Trophoblast cell (in vitro differentiated cells and primary cell): ENCODE measurements at regions not wholly inside any gene's neighbourhood (a gene's known extent, or its start where the extent isn't known, plus 50 kb on each side); places are given as distances from the start of the nearest gene placed in this dataset.

Source experiments
- DNase-seq, 2 donors: peaks; one replicate each; pipeline ENCODE4 v3.0.0-alpha.2; 2016
- H2AFZ ChIP-seq: 2 replicates; pipeline ENCODE4 v1.6.1; 2013; ENCODE audit warnings: low read length, moderate library complexity, mild to moderate bottlenecking; ENCODE audit not compliant: insufficient read depth, poor library complexity
- H2AK5ac ChIP-seq: 2 replicates; pipeline ENCODE4 v1.6.1; 2013; ENCODE audit warnings: mild to moderate bottlenecking, low read length
- H2BK120ac ChIP-seq: 2 replicates; pipeline ENCODE4 v1.6.1; 2013; ENCODE audit warnings: low read length, mild to moderate bottlenecking, moderate library complexity; ENCODE audit not compliant: insufficient read depth, poor library complexity
- H2BK12ac ChIP-seq: 2 replicates; pipeline ENCODE4 v1.6.1; 2013; ENCODE audit warnings: mild to moderate bottlenecking, low read length, moderate library complexity
- H2BK5ac ChIP-seq: 2 replicates; pipeline ENCODE4 v1.6.1; 2013; ENCODE audit warnings: low read length, low read depth, moderate library complexity, mild to moderate bottlenecking; ENCODE audit not compliant: poor library complexity
- H3K14ac ChIP-seq: 2 replicates; pipeline ENCODE4 v1.6.1; 2013; ENCODE audit warnings: mild to moderate bottlenecking, low read length
- H3K18ac ChIP-seq: 2 replicates; pipeline ENCODE4 v1.6.1; 2013; ENCODE audit warnings: mild to moderate bottlenecking, low read length
- H3K23ac ChIP-seq: 2 replicates; pipeline ENCODE4 v1.6.1; 2013; ENCODE audit warnings: low read length
- H3K27ac ChIP-seq: 2 replicates; pipeline ENCODE4 v1.5.1; 2013; ENCODE audit warnings: low read depth, mild to moderate bottlenecking, inconsistent platforms, low read length, moderate library complexity
- H3K27me3 ChIP-seq: 2 replicates; pipeline ENCODE4 v1.6.1; 2013; ENCODE audit warnings: inconsistent platforms, mild to moderate bottlenecking, low read length, moderate library complexity; ENCODE audit not compliant: insufficient read depth
- H3K36me3 ChIP-seq, 2 experiments: 1 replicate in 1 of 2; 2 replicates in 1 of 2; pipeline ENCODE4 v1.6.1; 2013; ENCODE audit warnings: low read length in 2 of 2, mild to moderate bottlenecking in 2 of 2, moderate library complexity in 1 of 2; ENCODE audit not compliant: insufficient read depth in 2 of 2, control insufficient read depth in 1 of 2
- H3K4ac ChIP-seq: 2 replicates; pipeline ENCODE4 v1.6.1; 2013; ENCODE audit warnings: low read depth, mild to moderate bottlenecking, low read length, moderate library complexity
- H3K4me1 ChIP-seq, 2 experiments: 1 replicate in 1 of 2; 2 replicates in 1 of 2; pipeline ENCODE4 v1.6.1; 2013; ENCODE audit warnings: low read length in 2 of 2, mild to moderate bottlenecking in 2 of 2, moderate library complexity in 1 of 2; ENCODE audit not compliant: insufficient read depth in 2 of 2, control insufficient read depth in 1 of 2
- H3K4me2 ChIP-seq: 2 replicates; pipeline ENCODE4 v1.6.1; 2013; ENCODE audit warnings: inconsistent platforms, mild to moderate bottlenecking, low read length, moderate library complexity
- H3K4me3 ChIP-seq: 2 replicates; pipeline ENCODE4 v1.5.1; 2013; ENCODE audit warnings: mild to moderate bottlenecking, low read depth, low read length, inconsistent platforms
- H3K79me1 ChIP-seq: one replicate; pipeline ENCODE4 v1.6.1; 2013; ENCODE audit warnings: low read length
- H3K79me2 ChIP-seq: 2 replicates; pipeline ENCODE4 v1.6.1; 2013; ENCODE audit warnings: low read length, mild to moderate bottlenecking; ENCODE audit not compliant: control insufficient read depth, insufficient read depth, poor library complexity
- H3K9ac ChIP-seq: 2 replicates; pipeline ENCODE4 v1.6.1; 2013; ENCODE audit warnings: mild to moderate bottlenecking, low read length
- H3K9me3 ChIP-seq: 2 replicates; pipeline ENCODE4 v1.6.1; 2013; ENCODE audit warnings: low read depth, mild to moderate bottlenecking, control low read depth, inconsistent platforms, low read length; ENCODE audit not compliant: insufficient read depth
- H4K12ac ChIP-seq: 2 replicates; pipeline ENCODE4 v1.6.1; 2013; ENCODE audit warnings: low read depth, mild to moderate bottlenecking, low read length, moderate library complexity
- H4K8ac ChIP-seq: 2 replicates; pipeline ENCODE4 v1.6.1; 2013; ENCODE audit warnings: low read depth, mild to moderate bottlenecking, low read length, moderate library complexity
- H4K91ac ChIP-seq: one replicate; pipeline ENCODE4 v1.6.1; 2013; ENCODE audit warnings: low read depth, mild to moderate bottlenecking, low read length, moderate library complexity
- WGBS: extraction: QIAGEN DNeasy Blood & Tissue Kit; methylation state at CpG from one replicate; pipeline ENCODE4 v1.1.7; 2013; ENCODE audit warnings: missing lambda C conversion rate; ENCODE audit not compliant: insufficient read length, insufficient coverage; ENCODE audit errors: extremely low coverage; 5-methylcytosine and 5-hydroxymethylcytosine counted together

DNA sequence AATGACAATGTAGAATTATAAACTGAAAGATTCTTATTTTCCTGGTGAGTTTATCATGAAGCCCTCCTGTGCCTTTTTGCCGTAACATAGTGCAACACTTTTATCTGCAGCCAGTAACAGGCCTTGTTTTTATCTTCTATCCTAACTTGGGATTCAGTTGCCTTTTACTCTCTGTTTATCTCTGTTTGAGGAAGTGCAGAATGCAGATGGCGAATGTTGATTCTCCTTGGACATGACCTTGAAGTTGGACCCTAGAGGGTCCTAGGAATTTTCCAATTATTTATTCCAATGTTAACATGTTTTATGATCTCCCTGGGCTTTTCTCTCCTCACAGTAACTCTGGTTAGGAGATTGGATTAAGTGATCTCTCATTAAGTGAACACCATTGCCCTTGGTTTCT, 165.0 kb downstream of the FMR1NB start:
- Histone ChIP-seq H2AFZ (no peak overlapping the region), H3K9ac (no peak overlapping the region), H3K9me3 (no peaks in the 10 kb centered on the region), H4K8ac (no peak overlapping the region), H3K4ac (no peak overlapping the region), H3K4me3 (no peak overlapping the region), H3K36me3 (no peaks in the 10 kb centered on the region), H3K4me1 (no peaks in the 10 kb centered on the region), H3K79me1 (no peaks in the 10 kb centered on the region), H3K79me2 (no peaks in the 10 kb centered on the region), H2BK120ac (no peak overlapping the region), H3K18ac (no peak overlapping the region), H2BK5ac (no peak overlapping the region), H3K4me2 (no peak overlapping the region), H3K23ac (no peak overlapping the region), H2AK5ac (no peak overlapping the region), H2BK12ac (no peak overlapping the region), H4K91ac (no peak overlapping the region), H3K14ac (no peak overlapping the region), H3K27me3 (no peaks in the 10 kb centered on the region), H4K12ac (no peak overlapping the region), H3K27ac (no peak overlapping the region)
- WGBS: no CpG with 5 or more reads among the region's 2 CpGs
- no peak for DNase-seq

DNA sequence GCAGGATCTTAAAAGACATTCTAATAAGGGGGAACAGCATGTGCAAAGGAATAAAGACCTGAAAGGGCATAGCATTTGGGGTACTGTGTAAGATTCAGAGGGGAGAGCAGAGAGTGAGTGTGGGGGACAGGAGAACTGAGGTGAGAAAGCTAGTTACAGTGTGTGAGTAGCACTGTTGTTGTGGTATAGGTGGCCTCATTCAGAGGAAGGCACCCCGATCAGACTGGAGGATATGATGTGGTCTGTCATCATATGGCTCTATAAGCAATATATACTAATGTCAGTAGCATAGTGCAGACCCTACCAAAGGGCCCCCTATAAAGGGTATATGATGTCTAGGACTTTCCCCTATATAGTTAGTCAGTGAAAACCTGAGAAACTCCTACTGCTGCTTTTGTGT, 175.8 kb downstream of the FMR1NB start:
- Histone ChIP-seq H3K27ac (no peak overlapping the region), H3K4me2 (no peak overlapping the region), H3K4me3 (no peak overlapping the region), H2AK5ac (no peak overlapping the region), H3K79me1 (no peaks in the 10 kb centered on the region), H2BK120ac (no peak overlapping the region), H3K18ac (no peak overlapping the region), H4K8ac (no peak overlapping the region), H3K4ac (no peak overlapping the region), H4K12ac (no peak overlapping the region), H4K91ac (no peak overlapping the region), H3K23ac (no peak overlapping the region), H3K4me1 (no peaks in the 10 kb centered on the region), H3K79me2 (no peaks in the 10 kb centered on the region), H3K36me3 (no peaks in the 10 kb centered on the region), H2BK12ac (no peak overlapping the region), H2BK5ac (no peak overlapping the region), H2AFZ (no peak overlapping the region), H3K9ac (no peak overlapping the region), H3K14ac (no peak overlapping the region), H3K9me3 (no peaks in the 10 kb centered on the region), H3K27me3 (no peaks in the 10 kb centered on the region)
- DNase-seq: no peak
- no CpG with 5 or more reads among the region's 1 CpG for WGBS

DNA sequence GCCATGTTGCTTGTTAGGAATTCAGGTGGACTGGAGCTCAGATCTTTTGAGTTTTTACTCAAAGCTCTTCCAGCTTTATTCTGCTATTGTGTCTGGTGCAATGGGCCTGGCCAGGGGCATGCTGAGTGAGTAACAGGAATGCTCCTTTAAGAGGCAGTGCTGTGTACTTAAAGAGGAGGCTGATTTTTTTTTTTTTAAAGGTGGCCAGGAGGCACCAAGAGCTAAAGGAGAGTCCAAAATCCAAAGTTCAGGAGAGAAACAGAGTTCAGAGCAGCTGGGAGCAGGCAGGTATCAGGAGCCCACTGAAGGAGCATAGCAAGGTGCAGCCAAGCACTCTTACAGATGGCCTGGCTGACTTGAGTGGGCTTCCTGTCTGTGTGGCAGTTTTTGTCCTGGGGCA, 178.7 kb downstream of the FMR1NB start:
- no peak overlapping the region for H3K4me3 ChIP-seq
- H3K18ac ChIP-seq: no peak overlapping the region
- H3K79me2 ChIP-seq: no peaks in the 10 kb centered on the region
- H4K8ac ChIP-seq: no peak overlapping the region
- H3K9ac ChIP-seq: no peak overlapping the region
- no peaks in the 10 kb centered on the region for H3K4me1 ChIP-seq
- H3K9me3 ChIP-seq: no peaks in the 10 kb centered on the region
- H3K36me3 ChIP-seq: no peaks in the 10 kb centered on the region
- H3K23ac ChIP-seq: no peak overlapping the region
- no peak overlapping the region for H4K91ac ChIP-seq
- no peak for DNase-seq
- H2AFZ ChIP-seq: no peak overlapping the region
- H2BK120ac ChIP-seq: no peak overlapping the region
- no peak overlapping the region for H2AK5ac ChIP-seq
- H3K14ac ChIP-seq: no peak overlapping the region
- H2BK12ac ChIP-seq: no peak overlapping the region
- no peak overlapping the region for H3K4me2 ChIP-seq
- no peak overlapping the region for H3K27ac ChIP-seq
- no peaks in the 10 kb centered on the region for H3K27me3 ChIP-seq
- no peak overlapping the region for H4K12ac ChIP-seq
- H3K79me1 ChIP-seq: no peaks in the 10 kb centered on the region
- H2BK5ac ChIP-seq: no peak overlapping the region
- H3K4ac ChIP-seq: no peak overlapping the region

DNA sequence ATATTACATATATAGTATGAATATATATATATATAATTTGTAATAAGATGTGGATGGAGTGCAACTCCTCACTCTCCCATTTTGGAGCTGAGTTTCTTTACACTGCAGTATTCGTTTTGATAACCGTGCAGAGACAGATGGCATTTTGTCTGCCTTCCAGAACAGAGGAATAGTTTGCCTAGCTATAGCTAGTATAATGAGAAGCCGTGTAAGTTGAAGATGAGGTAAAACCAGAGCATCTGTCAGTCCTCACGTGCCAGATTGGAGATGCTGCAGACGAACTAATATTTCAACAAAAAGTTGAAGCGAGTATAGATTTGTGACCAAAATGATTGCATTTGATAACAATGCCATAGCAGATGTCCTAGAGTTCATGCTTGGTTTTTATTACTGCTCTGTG, 180.6 kb downstream of the FMR1NB start:
- Histone ChIP-seq H3K4ac (no peak overlapping the region), H2AK5ac (no peak overlapping the region), H3K79me2 (no peaks in the 10 kb centered on the region), H3K18ac (no peak overlapping the region), H3K9ac (no peak overlapping the region), H2AFZ (no peak overlapping the region), H2BK12ac (no peak overlapping the region), H3K79me1 (no peaks in the 10 kb centered on the region), H4K12ac (no peak overlapping the region), H3K27me3 (no peaks in the 10 kb centered on the region), H3K27ac (no peak overlapping the region), H3K36me3 (no peaks in the 10 kb centered on the region), H3K23ac (no peak overlapping the region), H4K8ac (no peak overlapping the region), H2BK5ac (no peak overlapping the region), H3K14ac (no peak overlapping the region), H2BK120ac (no peak overlapping the region), H3K4me1 (no peaks in the 10 kb centered on the region), H4K91ac (no peak overlapping the region), H3K9me3 (no peaks in the 10 kb centered on the region), H3K4me3 (no peak overlapping the region), H3K4me2 (no peak overlapping the region)
- DNase-seq: no peak
- WGBS: no CpG with 5 or more reads among the region's 6 CpGs

DNA sequence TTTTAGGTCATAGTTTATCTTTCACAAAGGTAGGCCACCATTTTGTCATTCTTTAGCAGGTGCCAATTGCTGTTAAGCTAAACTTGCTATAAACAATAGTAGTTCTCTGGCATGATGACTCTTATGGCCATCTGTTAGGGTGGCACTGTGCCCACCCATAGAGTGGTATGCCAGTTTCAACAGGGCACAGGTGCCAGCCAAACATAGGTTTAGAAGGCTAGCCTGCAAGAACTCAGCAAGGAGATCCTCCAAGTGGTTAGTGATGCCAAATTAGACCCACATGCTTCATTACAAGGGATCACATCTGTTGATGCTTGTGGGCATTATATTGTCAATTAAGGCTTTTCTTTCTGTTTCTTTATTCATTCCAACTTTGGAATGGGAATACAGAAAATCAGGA, 204.5 kb downstream of the FMR1NB start:
- no peak overlapping the region for H3K4me3 ChIP-seq
- no peak overlapping the region for H3K18ac ChIP-seq
- no peak overlapping the region for H2AK5ac ChIP-seq
- H3K9me3 ChIP-seq: no peaks in the 10 kb centered on the region
- H3K79me1 ChIP-seq: no peaks in the 10 kb centered on the region
- no peak overlapping the region for H3K9ac ChIP-seq
- DNase-seq: no peak
- H3K36me3 ChIP-seq: no peaks in the 10 kb centered on the region
- H2BK5ac ChIP-seq: no peak overlapping the region
- H2BK12ac ChIP-seq: no peak overlapping the region
- H3K4me1 ChIP-seq: no peaks in the 10 kb centered on the region
- no peak overlapping the region for H4K8ac ChIP-seq
- no peak overlapping the region for H3K4me2 ChIP-seq
- no peaks in the 10 kb centered on the region for H3K27me3 ChIP-seq
- H3K79me2 ChIP-seq: no peaks in the 10 kb centered on the region
- H4K91ac ChIP-seq: no peak overlapping the region
- H3K14ac ChIP-seq: no peak overlapping the region
- no peak overlapping the region for H2AFZ ChIP-seq
- H3K4ac ChIP-seq: no peak overlapping the region
- H4K12ac ChIP-seq: no peak overlapping the region
- no peak overlapping the region for H2BK120ac ChIP-seq
- no peak overlapping the region for H3K27ac ChIP-seq
- H3K23ac ChIP-seq: no peak overlapping the region
